KOPT-K1 (cell line): ENCODE measurements at regions not wholly inside any gene's neighbourhood (a gene's known extent, or its start where the extent isn't known, plus 50 kb on each side); places are given as distances from the start of the nearest gene placed in this dataset.

Source experiments
- H3K27ac ChIP-seq: fragments of 200-600 bp; sonication (generic); 2 replicates; pipeline ENCODE4 v1.5.1; 2016; ENCODE audit warnings: antibody characterized with exemption, mild to moderate bottlenecking, low read depth, low read length; ENCODE audit not compliant: poor library complexity, severe bottlenecking
- H3K36me3 ChIP-seq: fragments of 200-600 bp; sonication (generic); 2 replicates; pipeline ENCODE4 v1.5.1; 2017; ENCODE audit warnings: antibody characterized with exemption, mild to moderate bottlenecking, low read length, moderate library complexity; ENCODE audit not compliant: insufficient read depth
- H3K9me3 ChIP-seq: fragments of 200-600 bp; sonication (generic); 2 replicates; pipeline ENCODE4 v1.5.1; 2017; ENCODE audit warnings: antibody characterized with exemption, low read length, mild to moderate bottlenecking; ENCODE audit not compliant: insufficient read depth, poor library complexity, severe bottlenecking

GRCh38 chr2:150147889-150148683 lies 339.4 kb downstream of the RND3 start:
- Histone ChIP-seq H3K9me3 (peaks cover 21% of the 10 kb centered on the region), H3K27ac (no peak overlapping the region), H3K36me3 (no peaks in the 10 kb centered on the region)

- no peak overlapping the region for H3K27ac ChIP-seq
- H3K9me3 ChIP-seq = peaks cover 21% of the 10 kb centered on the region
- H3K36me3 ChIP-seq = no peaks in the 10 kb centered on the region
Measured at GRCh38 chr2:150146879-150147278, 340.6 kb downstream of the RND3 start.

- peaks cover 21% of the 10 kb centered on the region for H3K9me3 ChIP-seq
- no peak overlapping the region for H3K27ac ChIP-seq
Measured at GRCh38 chr2:150145299-150145692, 342.2 kb downstream of the RND3 start.

GRCh38 chr2:150144546-150145298 lies 342.7 kb downstream of the RND3 start:
- no peak overlapping the region for H3K27ac ChIP-seq
- H3K9me3 ChIP-seq = peaks cover 21% of the 10 kb centered on the region
- H3K36me3 ChIP-seq = no peaks in the 10 kb centered on the region

More at GRCh38 chr2:150145299-150145692, 342.2 kb downstream of the RND3 start:
- H3K36me3 ChIP-seq = no peaks in the 10 kb centered on the region

- Histone ChIP-seq H3K36me3 (no peaks in the 10 kb centered on the region), H3K27ac (no peak overlapping the region), H3K9me3 (peaks cover 21% of the 10 kb centered on the region)
Measured at GRCh38 chr2:150143087-150143536, 344.4 kb downstream of the RND3 start.

GRCh38 chr2:150142561-150142960 lies 344.9 kb downstream of the RND3 start:
- no peaks in the 10 kb centered on the region for H3K36me3 ChIP-seq
- peaks cover 20% of the 10 kb centered on the region for H3K9me3 ChIP-seq
- no peak overlapping the region for H3K27ac ChIP-seq

GRCh38 chr2:150141226-150142001 lies 346.1 kb downstream of the RND3 start:
- H3K36me3 ChIP-seq = no peaks in the 10 kb centered on the region
- no peak overlapping the region for H3K27ac ChIP-seq

GRCh38 chr2:150140777-150141176 lies 346.7 kb downstream of the RND3 start:
- Histone ChIP-seq H3K9me3 (peaks cover 4% of the 10 kb centered on the region), H3K36me3 (no peaks in the 10 kb centered on the region), H3K27ac (no peak overlapping the region)

More at GRCh38 chr2:150141226-150142001, 346.1 kb downstream of the RND3 start:
- peaks cover 9% of the 10 kb centered on the region for H3K9me3 ChIP-seq

- H3K9me3 ChIP-seq = no peaks in the 10 kb centered on the region
- no peak overlapping the region for H3K27ac ChIP-seq
- H3K36me3 ChIP-seq = no peaks in the 10 kb centered on the region
Measured at GRCh38 chr2:150138587-150138986, 348.9 kb downstream of the RND3 start.

- no peak overlapping the region for H3K27ac ChIP-seq
- H3K36me3 ChIP-seq = no peaks in the 10 kb centered on the region
- no peaks in the 10 kb centered on the region for H3K9me3 ChIP-seq
Measured at GRCh38 chr2:150137338-150138069, 350.0 kb downstream of the RND3 start.

- H3K36me3 ChIP-seq = no peaks in the 10 kb centered on the region
- H3K27ac ChIP-seq = no peak overlapping the region
Measured at GRCh38 chr2:150136893-150137292, 350.6 kb downstream of the RND3 start.

GRCh38 chr2:150136401-150136800 lies 351.1 kb downstream of the RND3 start:
- no peaks in the 10 kb centered on the region for H3K9me3 ChIP-seq
- H3K36me3 ChIP-seq = no peaks in the 10 kb centered on the region
- no peak overlapping the region for H3K27ac ChIP-seq

More at GRCh38 chr2:150136893-150137292, 350.6 kb downstream of the RND3 start:
- H3K9me3 ChIP-seq = no peaks in the 10 kb centered on the region

- Histone ChIP-seq H3K27ac (no peak overlapping the region), H3K36me3 (no peaks in the 10 kb centered on the region), H3K9me3 (no peaks in the 10 kb centered on the region)
Measured at GRCh38 chr2:150135223-150135883, 352.1 kb downstream of the RND3 start.
